ENCODE measurements at regions not wholly inside any gene's neighbourhood (a gene's known extent, or its start where the extent isn't known, plus 50 kb on each side); places are given as distances from the start of the nearest gene placed in this dataset.

DNA sequence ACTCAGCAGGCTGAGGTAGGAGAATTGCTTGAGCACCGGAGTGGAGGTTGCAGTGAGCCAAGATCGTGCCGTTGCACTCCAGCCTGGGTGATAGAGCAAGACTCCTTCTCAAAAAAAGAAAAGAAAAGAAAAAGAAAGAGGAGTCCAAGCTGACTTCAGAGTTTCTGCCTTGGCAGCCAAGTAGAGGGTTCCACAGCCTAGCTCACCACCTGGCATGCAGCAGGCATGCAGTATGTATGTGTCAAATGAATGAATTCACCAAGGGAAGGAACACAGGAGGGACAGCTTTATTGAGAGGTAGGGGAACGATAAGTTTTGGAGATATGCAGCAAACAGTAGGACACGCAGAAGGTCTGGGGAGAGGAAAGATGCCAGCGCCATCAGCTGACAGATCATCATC lies 230.4 kb downstream of the BUD13 start:
- no peak overlapping the region for H3K27ac ChIP-seq
- H3K4me1 ChIP-seq (replicated peaks), result no peaks in the 10 kb centered on the region
- DNase-seq (ENCODE audit: low spot score), result no peak
- H3K36me3 ChIP-seq, result no peaks in the 10 kb centered on the region
- peaks cover 2% of the 10 kb centered on the region for H3K27me3 ChIP-seq (replicated peaks; ENCODE audit: insufficient read depth)
- intact Hi-C loops (cut with DNase I), result no loop called here
- H3K9me3 ChIP-seq, result no peaks in the 10 kb centered on the region
- WGBS, result 90% methylated on average over 6 of the region's 6 CpGs
- H3K4me3 ChIP-seq, result no peak overlapping the region
- TF ChIP-seq, protein P1, sequence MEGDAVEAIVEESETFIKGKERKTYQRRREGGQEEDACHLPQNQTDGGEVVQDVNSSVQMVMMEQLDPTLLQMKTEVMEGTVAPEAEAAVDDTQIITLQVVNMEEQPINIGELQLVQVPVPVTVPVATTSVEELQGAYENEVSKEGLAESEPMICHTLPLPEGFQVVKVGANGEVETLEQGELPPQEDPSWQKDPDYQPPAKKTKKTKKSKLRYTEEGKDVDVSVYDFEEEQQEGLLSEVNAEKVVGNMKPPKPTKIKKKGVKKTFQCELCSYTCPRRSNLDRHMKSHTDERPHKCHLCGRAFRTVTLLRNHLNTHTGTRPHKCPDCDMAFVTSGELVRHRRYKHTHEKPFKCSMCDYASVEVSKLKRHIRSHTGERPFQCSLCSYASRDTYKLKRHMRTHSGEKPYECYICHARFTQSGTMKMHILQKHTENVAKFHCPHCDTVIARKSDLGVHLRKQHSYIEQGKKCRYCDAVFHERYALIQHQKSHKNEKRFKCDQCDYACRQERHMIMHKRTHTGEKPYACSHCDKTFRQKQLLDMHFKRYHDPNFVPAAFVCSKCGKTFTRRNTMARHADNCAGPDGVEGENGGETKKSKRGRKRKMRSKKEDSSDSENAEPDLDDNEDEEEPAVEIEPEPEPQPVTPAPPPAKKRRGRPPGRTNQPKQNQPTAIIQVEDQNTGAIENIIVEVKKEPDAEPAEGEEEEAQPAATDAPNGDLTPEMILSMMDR (IDR thresholded peaks at IDR 0.05), result no peak
- no peak for TF ChIP-seq POLR2AphosphoS5 (IDR thresholded peaks at IDR 0.05)
- TF ChIP-seq POLR2A (IDR thresholded peaks at IDR 0.05), result no peak

GRCh38 chr11:116541460-116541859 lies 231.3 kb downstream of the BUD13 start:
- H3K4me3 ChIP-seq, result no peak overlapping the region
- H3K27me3 ChIP-seq (replicated peaks; ENCODE audit: insufficient read depth), result no peaks in the 10 kb centered on the region
- no peaks in the 10 kb centered on the region for H3K36me3 ChIP-seq
- H3K4me1 ChIP-seq (replicated peaks), result no peaks in the 10 kb centered on the region
- TF ChIP-seq, protein P1 (IDR thresholded peaks at IDR 0.05), result no peak
- TF ChIP-seq POLR2A (IDR thresholded peaks at IDR 0.05) (no peak), POLR2AphosphoS5 (IDR thresholded peaks at IDR 0.05) (no peak)
- DNase-seq (ENCODE audit: low spot score), result no peak
- H3K27ac ChIP-seq, result no peak overlapping the region
- 96% methylated on average over 1 of the region's 1 CpG for WGBS
- intact Hi-C loops (cut with DNase I), result no loop called here
- no peaks in the 10 kb centered on the region for H3K9me3 ChIP-seq

DNA sequence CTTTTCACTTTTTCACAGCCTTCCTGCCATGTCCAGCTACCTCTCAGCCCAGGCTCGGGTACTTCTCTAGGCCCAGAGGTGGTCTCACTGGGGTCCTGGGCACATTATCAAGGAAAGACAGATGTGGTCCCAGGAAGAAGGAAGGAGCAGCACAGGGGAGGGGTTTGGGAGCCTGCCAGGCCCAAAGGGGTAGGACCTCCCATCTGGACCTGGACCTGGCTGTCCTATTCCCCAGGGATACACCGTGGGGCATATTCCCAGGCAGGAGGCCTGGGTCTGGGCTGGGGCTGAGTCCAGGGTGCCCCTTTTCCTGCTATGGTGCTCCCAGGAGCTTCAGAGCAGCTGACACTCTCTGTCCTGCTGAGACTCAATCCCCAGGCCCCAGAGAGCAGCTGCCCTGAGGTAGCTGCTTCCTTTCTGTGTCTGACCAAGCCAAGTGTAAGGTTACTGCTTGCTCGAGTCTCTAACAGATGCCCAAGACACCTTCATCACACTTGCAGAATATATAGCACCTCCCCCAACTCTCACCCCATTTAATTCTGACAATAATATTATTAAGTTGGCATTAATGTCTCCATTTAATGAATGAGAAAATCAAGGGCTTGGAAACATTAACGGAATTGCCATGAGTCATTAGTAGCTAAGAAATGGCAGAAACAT lies 232.0 kb downstream of the BUD13 start:
- Histone ChIP-seq H3K36me3 (no peaks in the 10 kb centered on the region), H3K9me3 (no peaks in the 10 kb centered on the region), H3K27me3 (replicated peaks; ENCODE audit: insufficient read depth) (no peaks in the 10 kb centered on the region), H3K4me3 (no peak overlapping the region), H3K27ac (no peak overlapping the region), H3K4me1 (replicated peaks) (no peaks in the 10 kb centered on the region)
- no peak for DNase-seq (ENCODE audit: low spot score)
- intact Hi-C loops (cut with DNase I), result no loop called here
- 71% methylated on average over 4 of the region's 4 CpGs for WGBS
- TF ChIP-seq, protein P1 (IDR thresholded peaks at IDR 0.05), result no peak
- no peak for TF ChIP-seq POLR2A (IDR thresholded peaks at IDR 0.05)
- TF ChIP-seq POLR2AphosphoS5 (IDR thresholded peaks at IDR 0.05), result no peak

DNA sequence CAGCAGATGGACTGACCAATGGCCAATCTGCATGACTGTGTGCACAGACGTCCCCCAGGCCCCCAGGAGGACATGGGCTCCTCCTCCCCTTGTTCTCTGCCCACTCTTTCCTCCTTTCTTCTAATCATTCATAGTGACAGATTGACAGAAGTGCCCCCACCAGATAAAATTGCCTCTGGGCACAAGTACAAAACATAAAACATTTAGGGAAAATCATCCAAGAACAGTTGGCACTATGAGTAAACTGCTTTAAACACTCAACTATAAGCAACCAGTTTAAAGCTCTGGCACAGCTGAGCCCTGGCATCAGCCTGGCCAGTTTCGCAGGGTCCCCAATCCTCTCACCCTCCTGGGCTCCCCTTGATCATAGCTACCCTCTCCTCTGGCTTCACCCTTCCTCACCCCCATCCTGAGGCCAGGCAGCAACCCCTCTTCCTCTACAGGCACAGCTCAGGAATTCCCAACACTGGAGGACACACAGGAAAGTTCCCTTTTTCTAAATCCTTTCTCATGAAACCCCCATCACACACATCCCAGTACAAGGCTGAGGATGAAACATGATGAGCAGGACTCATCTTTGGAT lies 232.9 kb downstream of the BUD13 start:
- DNase-seq (ENCODE audit: low spot score), result no peak
- Histone ChIP-seq H3K9me3 (no peaks in the 10 kb centered on the region), H3K4me1 (replicated peaks) (no peaks in the 10 kb centered on the region), H3K4me3 (no peak overlapping the region), H3K27ac (no peak overlapping the region), H3K27me3 (replicated peaks; ENCODE audit: insufficient read depth) (no peaks in the 10 kb centered on the region), H3K36me3 (no peaks in the 10 kb centered on the region)
- no peak for TF ChIP-seq POLR2AphosphoS5 (IDR thresholded peaks at IDR 0.05)
- TF ChIP-seq, protein P1 (IDR thresholded peaks at IDR 0.05), result no peak
- intact Hi-C loops (cut with DNase I), result no loop called here
- WGBS, result 42% methylated on average over 2 of the region's 2 CpGs

GRCh38 chr11:116539211-116539610 lies 233.6 kb downstream of the BUD13 start:
- no peak overlapping the region for H3K4me3 ChIP-seq
- no peaks in the 10 kb centered on the region for H3K4me1 ChIP-seq (replicated peaks)
- WGBS, result 78% methylated on average over 4 of the region's 4 CpGs
- no peak overlapping the region for H3K27ac ChIP-seq
- no peaks in the 10 kb centered on the region for H3K9me3 ChIP-seq
- no peaks in the 10 kb centered on the region for H3K36me3 ChIP-seq
- intact Hi-C loops (cut with DNase I), result no loop called here
- TF ChIP-seq POLR2AphosphoS5 (IDR thresholded peaks at IDR 0.05), result no peak
- no peak for TF ChIP-seq POLR2A (IDR thresholded peaks at IDR 0.05)
- no peak for DNase-seq (ENCODE audit: low spot score)
- H3K27me3 ChIP-seq (replicated peaks; ENCODE audit: insufficient read depth), result no peaks in the 10 kb centered on the region

All from prostate gland (tissue), 2 donors.